Gastroesophageal sphincter (tissue), 4 donors: ENCODE measurements at regions not wholly inside any gene's neighbourhood (a gene's known extent, or its start where the extent isn't known, plus 50 kb on each side); places are given as distances from the start of the nearest gene placed in this dataset.

Source experiments
- ATAC-seq: fragments of 150-250 bp; one replicate; pipeline ENCODE4 v1.9.1; 2016; ENCODE audit warnings: mild to moderate bottlenecking, moderate library complexity
- H3K27ac ChIP-seq, 4 donors: fragments of 200-600 bp; sonication (generic) in 3 of 4; 1 replicate in 3 of 4; 2 replicates in 1 of 4; pipeline ENCODE4 v1.5.1; 2016 to 2019
- H3K27me3 ChIP-seq: fragments of 200-600 bp; sonication (generic); one replicate; pipeline ENCODE4 v1.5.1; 2019
- H3K36me3 ChIP-seq, 2 donors: fragments of 200-600 bp; sonication (generic); one replicate each; pipeline ENCODE4 v1.5.1; 2019; ENCODE audit warnings: control low read depth in 1 of 2
- H3K4me1 ChIP-seq, 3 donors: fragments of 200-600 bp; sonication (generic); 1 replicate in 2 of 3; 2 replicates in 1 of 3; pipeline ENCODE4 v1.5.1; 2016 to 2019; ENCODE audit warnings: control low read depth in 2 of 3
- H3K4me3 ChIP-seq, 2 donors: fragments of 200-600 bp; sonication (generic); one replicate each; pipeline ENCODE4 v1.5.1; 2019; ENCODE audit warnings: mild to moderate bottlenecking in 1 of 2, moderate library complexity in 1 of 2
- H3K9me3 ChIP-seq, 3 donors: fragments of 200-600 bp; sonication (generic); one replicate each; pipeline ENCODE4 v1.5.1; 2017 to 2019; ENCODE audit warnings: control low read depth in 2 of 3
- CTCF ChIP-seq, 4 experiments: fragments of 200-600 bp in 2 of 4; fragments of 450-650 bp in 2 of 4; sonication (generic) in 1 of 4; IDR thresholded peaks; one replicate each; pipeline ENCODE4 v1.5.1; 2017 to 2019; ENCODE audit warnings: antibody characterized with exemption in 4 of 4, mild to moderate bottlenecking in 2 of 4, moderate library complexity in 2 of 4
- EP300 ChIP-seq: sonication (generic); formaldehyde crosslinking; IDR thresholded peaks from one replicate; pipeline ENCODE4 v1.6.1; 2017; ENCODE audit warnings: antibody characterized with exemption, mild to moderate bottlenecking
- POLR2A ChIP-seq, 2 donors: fragments of 450-650 bp; IDR thresholded peaks; one replicate each; pipeline ENCODE4 v1.6.1; 2017; ENCODE audit warnings: antibody characterized with exemption in 2 of 2, mild to moderate bottlenecking in 2 of 2, moderate library complexity in 1 of 2
- POLR2AphosphoS5 ChIP-seq: sonication (generic); formaldehyde crosslinking; IDR thresholded peaks from one replicate; pipeline ENCODE4 v1.6.1; 2017; ENCODE audit warnings: antibody characterized with exemption
- WGBS, 2 donors: methylation state at CpG; one replicate each; pipeline ENCODE4 v1.1.5; 2018; ENCODE audit warnings: low coverage in 1 of 2; 5-methylcytosine and 5-hydroxymethylcytosine counted together

- WGBS, 2 donors = 100% methylated on average over 2 of the region's 5 CpGs; no CpG with 5 or more reads in 1 of the 2 donors
- Histone ChIP-seq H3K9me3 (no peaks in the 10 kb centered on the region), H3K4me1 (no peaks in the 10 kb centered on the region), H3K27ac (no peak overlapping the region), H3K27me3 (peaks cover 49% of the 10 kb centered on the region), H3K36me3 (no peaks in the 10 kb centered on the region), H3K4me3 (no peak overlapping the region)
- TF ChIP-seq EP300 = no peak
- ATAC-seq = no peak
These were observed 224.2 kb downstream of the C16orf95 start for GRCh38 chr16:87092958-87093357.

GRCh38 chr16:87093804-87094555 is 223.2 kb downstream of the C16orf95 start:
- H3K27me3 ChIP-seq = peaks cover 59% of the 10 kb centered on the region
- 54% methylated on average over 6 of the region's 18 CpGs; no CpG with 5 or more reads in 1 of the 2 donors for WGBS, 2 donors
- TF ChIP-seq POLR2AphosphoS5 (no peak), CTCF (IDR thresholded peaks at IDR 0.05) (no peak), EP300 (no peak), POLR2A (IDR thresholded peaks at IDR 0.05) (no peak)

GRCh38 chr16:87094556-87094865 is 222.7 kb downstream of the C16orf95 start:
- Histone ChIP-seq H3K9me3 (no peaks in the 10 kb centered on the region), H3K4me3 (no peak overlapping the region), H3K36me3 (no peaks in the 10 kb centered on the region), H3K27me3 (peaks cover 63% of the 10 kb centered on the region), H3K27ac (no peak overlapping the region), H3K4me1 (no peaks in the 10 kb centered on the region)
- WGBS, 2 donors = 72 to 80% methylated on average over 3 to 5 of the region's 5 CpGs
- TF ChIP-seq POLR2A (IDR thresholded peaks at IDR 0.05) (no peak), EP300 (no peak), POLR2AphosphoS5 (no peak), CTCF (IDR thresholded peaks at IDR 0.05) (no peak)
- no peak for ATAC-seq

More at GRCh38 chr16:87093804-87094555, 223.2 kb downstream of the C16orf95 start:
- no peaks in the 10 kb centered on the region for H3K9me3 ChIP-seq
- no peak for ATAC-seq
- no peaks in the 10 kb centered on the region for H3K36me3 ChIP-seq
- H3K4me1 ChIP-seq = no peaks in the 10 kb centered on the region
- H3K27ac ChIP-seq = no peak overlapping the region
- no peak overlapping the region for H3K4me3 ChIP-seq

- WGBS, 2 donors = 82 to 83% methylated on average over 3 to 4 of the region's 5 CpGs
- no peak for TF ChIP-seq POLR2A (IDR thresholded peaks at IDR 0.05)
- TF ChIP-seq POLR2AphosphoS5 = no peak
- TF ChIP-seq CTCF (IDR thresholded peaks at IDR 0.05) = no peak
- TF ChIP-seq EP300 = no peak
- Histone ChIP-seq H3K9me3 (no peaks in the 10 kb centered on the region), H3K27me3 (peaks cover 62% of the 10 kb centered on the region), H3K4me3 (no peak overlapping the region), H3K4me1 (no peaks in the 10 kb centered on the region), H3K36me3 (no peaks in the 10 kb centered on the region), H3K27ac (no peak overlapping the region)
- no peak for ATAC-seq
These were observed 221.9 kb downstream of the C16orf95 start for GRCh38 chr16:87095271-87095670.

- Histone ChIP-seq H3K9me3 (no peaks in the 10 kb centered on the region), H3K27me3 (peaks cover 65% of the 10 kb centered on the region), H3K4me3 (no peak overlapping the region), H3K36me3 (no peaks in the 10 kb centered on the region), H3K27ac (no peak overlapping the region), H3K4me1 (no peaks in the 10 kb centered on the region)
- TF ChIP-seq POLR2A (IDR thresholded peaks at IDR 0.05) = no peak
- no peak for TF ChIP-seq CTCF (IDR thresholded peaks at IDR 0.05)
- TF ChIP-seq EP300 = no peak
- no peak for TF ChIP-seq POLR2AphosphoS5
- 79 to 86% methylated on average over 3 to 7 of the region's 11 CpGs for WGBS, 2 donors
- no peak for ATAC-seq
These were observed 220.4 kb downstream of the C16orf95 start for GRCh38 chr16:87096746-87097333.
